Mesendoderm (in vitro differentiated cells): ENCODE measurements at regions not wholly inside any gene's neighbourhood (a gene's known extent, or its start where the extent isn't known, plus 50 kb on each side); places are given as distances from the start of the nearest gene placed in this dataset.

Experiments
- DNase-seq: peaks from one replicate; pipeline ENCODE4 v3.0.0; 2013
- H2AK5ac ChIP-seq: 2 replicates; pipeline ENCODE4 v1.6.1; 2013; ENCODE audit warnings: low read length, inconsistent platforms
- H2BK120ac ChIP-seq: 2 replicates; pipeline ENCODE4 v1.6.1; 2013; ENCODE audit warnings: low read depth, mild to moderate bottlenecking, low read length, moderate library complexity, mixed read lengths
- H2BK15ac ChIP-seq: replicated peaks from 2 replicates; pipeline ENCODE4 v1.6.1; 2013; ENCODE audit warnings: low read depth, mild to moderate bottlenecking, moderate library complexity
- H2BK5ac ChIP-seq: 2 replicates; pipeline ENCODE4 v1.6.1; 2013; ENCODE audit warnings: low read length, inconsistent platforms
- H3K18ac ChIP-seq: 2 replicates; pipeline ENCODE4 v1.6.1; 2013; ENCODE audit warnings: mild to moderate bottlenecking, low read length, mixed read lengths
- H3K23ac ChIP-seq: one replicate; pipeline ENCODE4 v1.6.1; 2013; ENCODE audit warnings: low read length
- H3K27ac ChIP-seq: 2 replicates; pipeline ENCODE4 v1.5.1; 2013; ENCODE audit warnings: low read depth, mild to moderate bottlenecking, inconsistent platforms, low read length, moderate library complexity
- H3K27me3 ChIP-seq: 2 replicates; pipeline ENCODE4 v1.6.1; 2013; ENCODE audit warnings: low read length, control low read depth, mild to moderate bottlenecking, inconsistent platforms; ENCODE audit not compliant: insufficient read depth, poor library complexity
- H3K36me3 ChIP-seq: 2 replicates; pipeline ENCODE4 v1.6.1; 2013; ENCODE audit warnings: low read length, inconsistent platforms; ENCODE audit not compliant: control insufficient read depth, insufficient read depth
- H3K4ac ChIP-seq: one replicate; pipeline ENCODE4 v1.6.1; 2013; ENCODE audit warnings: low read depth, mild to moderate bottlenecking, low read length, moderate library complexity
- H3K4me1 ChIP-seq: 2 replicates; pipeline ENCODE4 v1.6.1; 2013; ENCODE audit warnings: low read depth, low read length, inconsistent platforms; ENCODE audit not compliant: control insufficient read depth
- H3K4me2 ChIP-seq: 2 replicates; pipeline ENCODE4 v1.6.1; 2013; ENCODE audit warnings: low read length
- H3K4me3 ChIP-seq: 2 replicates; pipeline ENCODE4 v1.5.1; 2013; ENCODE audit warnings: mild to moderate bottlenecking, low read length
- H3K56ac ChIP-seq: one replicate; pipeline ENCODE4 v1.6.1; 2013; ENCODE audit warnings: low read length
- H3K79me1 ChIP-seq: 2 replicates; pipeline ENCODE4 v1.6.1; 2013; ENCODE audit warnings: low read length, inconsistent platforms
- H3K79me2 ChIP-seq: 2 replicates; pipeline ENCODE4 v1.6.1; 2013; ENCODE audit warnings: mild to moderate bottlenecking, low read length; ENCODE audit not compliant: control insufficient read depth, insufficient read depth
- H3K9ac ChIP-seq: 2 replicates; pipeline ENCODE4 v1.6.1; 2013; ENCODE audit warnings: low read length, inconsistent platforms
- H4K5ac ChIP-seq: one replicate; pipeline ENCODE4 v1.6.1; 2013; ENCODE audit warnings: low read length
- H4K8ac ChIP-seq: one replicate; pipeline ENCODE4 v1.6.1; 2013; ENCODE audit warnings: low read depth, mild to moderate bottlenecking, control low read depth, low read length, moderate library complexity
- WGBS: extraction: QIAGEN DNeasy Blood & Tissue Kit; methylation state at CpG from one replicate; pipeline ENCODE4 v1.1.7; 2013; ENCODE audit warnings: low lambda C conversion rate, missing lambda C conversion rate; ENCODE audit not compliant: insufficient coverage; ENCODE audit errors: extremely low coverage; 5-methylcytosine and 5-hydroxymethylcytosine counted together

DNA sequence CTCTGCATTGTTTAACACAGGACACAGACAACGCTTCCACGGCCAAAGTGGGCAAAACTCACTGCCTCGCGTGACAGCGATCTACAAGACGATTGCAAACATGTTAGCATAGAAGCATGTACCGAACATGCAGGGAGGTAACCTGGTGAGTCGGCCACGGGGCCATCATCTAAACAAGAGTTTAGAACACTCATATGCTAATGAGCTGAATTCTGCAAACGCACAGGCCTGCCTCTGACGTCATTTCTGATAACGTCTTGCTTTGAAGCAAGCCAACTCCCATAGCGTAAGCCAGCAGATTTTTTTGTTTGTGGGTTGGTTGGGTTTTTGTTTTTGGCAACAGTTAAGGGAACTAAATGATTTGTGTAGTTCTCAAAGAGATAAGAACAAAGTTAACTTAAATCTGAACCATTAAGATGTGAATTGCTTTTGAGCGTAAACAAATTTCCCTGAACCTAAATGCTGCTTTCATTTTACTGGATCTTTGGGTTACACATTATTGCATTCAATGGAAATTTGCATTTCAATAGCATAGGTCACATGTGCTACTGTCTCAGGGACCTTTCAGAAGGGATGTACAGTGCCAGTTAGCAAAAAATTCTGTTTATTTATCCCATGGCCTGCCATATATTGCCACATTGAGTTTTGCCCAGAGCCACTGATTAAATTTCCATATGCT lies 184.5 kb upstream of the PDE10A start:
- WGBS = no CpG with 5 or more reads among the region's 14 CpGs
- H2BK5ac ChIP-seq = no peak overlapping the region
- no peak overlapping the region for H3K18ac ChIP-seq
- no peak overlapping the region for H3K23ac ChIP-seq
- H3K27me3 ChIP-seq = peaks cover under 1% of the 10 kb centered on the region
- H2BK120ac ChIP-seq = no peak overlapping the region
- H3K79me1 ChIP-seq = no peaks in the 10 kb centered on the region
- no peak overlapping the region for H3K9ac ChIP-seq
- no peak overlapping the region for H2AK5ac ChIP-seq
- DNase-seq = no peak
- no peak overlapping the region for H3K4me2 ChIP-seq
- H2BK15ac ChIP-seq = no peak overlapping the region
- no peak overlapping the region for H4K8ac ChIP-seq
- no peak overlapping the region for H3K4me3 ChIP-seq
- H3K79me2 ChIP-seq = no peaks in the 10 kb centered on the region
- no peaks in the 10 kb centered on the region for H3K36me3 ChIP-seq
- no peak overlapping the region for H3K4ac ChIP-seq
- H3K4me1 ChIP-seq = no peaks in the 10 kb centered on the region
- no peak overlapping the region for H3K56ac ChIP-seq
- no peak overlapping the region for H3K27ac ChIP-seq
- H4K5ac ChIP-seq = no peak overlapping the region

DNA sequence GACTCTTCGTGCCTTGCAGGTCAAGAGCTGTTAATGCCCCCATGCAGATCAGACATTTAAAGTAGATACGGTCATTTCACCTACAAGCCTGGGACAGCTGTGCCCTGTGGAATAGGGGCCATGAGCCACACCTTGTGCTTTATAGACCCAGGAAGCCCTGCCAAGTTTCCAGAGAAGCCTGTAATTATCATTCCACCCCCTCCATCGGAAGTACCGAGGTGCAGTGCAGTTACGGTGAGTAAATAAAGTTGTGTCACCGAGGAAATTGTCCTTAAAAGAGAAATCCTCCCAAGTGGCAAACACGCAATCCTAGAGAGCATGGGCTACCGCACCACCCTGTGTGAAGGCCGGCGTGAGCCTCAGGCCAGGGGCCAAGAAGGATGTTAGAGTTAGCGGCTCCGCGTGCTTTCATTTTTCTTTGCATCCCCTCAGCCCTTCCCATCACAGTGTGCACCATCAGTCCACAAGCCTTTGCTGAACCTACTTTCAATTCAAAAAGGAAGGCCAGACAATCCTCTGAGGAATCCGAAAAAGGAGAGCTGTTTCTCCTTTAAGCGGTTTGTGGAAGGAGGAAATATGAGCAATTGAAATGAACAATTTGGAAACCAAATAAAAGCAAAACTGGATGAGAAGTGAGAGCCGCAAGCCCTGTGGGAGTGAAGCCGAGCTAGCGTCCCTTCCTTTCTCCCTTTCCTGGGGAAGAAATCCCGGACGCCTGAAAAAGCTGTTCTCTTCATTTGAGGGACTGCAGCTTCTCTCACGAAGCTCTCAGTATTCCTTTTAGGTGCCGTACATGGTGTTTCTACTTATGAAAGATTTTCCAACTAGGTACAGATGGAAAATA lies 183.3 kb upstream of the PDE10A start:
- no peak for DNase-seq
- no peaks in the 10 kb centered on the region for H3K79me2 ChIP-seq
- H4K5ac ChIP-seq = no peak overlapping the region
- H3K27ac ChIP-seq = no peak overlapping the region
- no peaks in the 10 kb centered on the region for H3K36me3 ChIP-seq
- no peak overlapping the region for H2BK5ac ChIP-seq
- no peak overlapping the region for H3K4me3 ChIP-seq
- no CpG with 5 or more reads among the region's 22 CpGs for WGBS
- H3K4me1 ChIP-seq = no peaks in the 10 kb centered on the region
- no peaks in the 10 kb centered on the region for H3K27me3 ChIP-seq
- no peak overlapping the region for H3K18ac ChIP-seq
- no peak overlapping the region for H2AK5ac ChIP-seq
- no peak overlapping the region for H3K4ac ChIP-seq
- H3K56ac ChIP-seq = peak overlapping the region; percentile 27
- H3K4me2 ChIP-seq = no peak overlapping the region
- no peaks in the 10 kb centered on the region for H3K79me1 ChIP-seq
- H3K23ac ChIP-seq = no peak overlapping the region
- H2BK120ac ChIP-seq = no peak overlapping the region
- H2BK15ac ChIP-seq = no peak overlapping the region
- no peak overlapping the region for H4K8ac ChIP-seq
- H3K9ac ChIP-seq = no peak overlapping the region

DNA sequence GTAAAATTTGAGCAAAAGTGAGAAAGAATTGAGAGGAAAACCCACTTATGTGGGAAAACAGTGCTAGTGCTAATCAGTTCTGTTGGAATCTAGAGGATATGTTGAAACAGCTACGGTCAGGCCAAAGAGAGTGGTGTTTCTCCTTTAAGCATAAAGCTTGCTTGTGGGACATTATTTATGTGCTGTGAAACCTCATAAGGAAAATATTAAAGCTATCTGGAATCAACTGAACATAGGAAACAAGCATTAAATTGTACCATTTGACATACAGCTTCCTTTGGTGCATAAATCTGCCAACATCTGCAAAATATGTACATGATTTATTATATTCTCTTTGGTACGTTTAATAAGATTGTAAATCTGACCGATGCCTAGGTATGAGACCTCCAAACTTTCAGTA lies 182.5 kb upstream of the PDE10A start:
- H3K18ac ChIP-seq = no peak overlapping the region
- no peak overlapping the region for H4K5ac ChIP-seq
- H3K23ac ChIP-seq = no peak overlapping the region
- H2BK5ac ChIP-seq = no peak overlapping the region
- no peaks in the 10 kb centered on the region for H3K79me2 ChIP-seq
- H3K27ac ChIP-seq = no peak overlapping the region
- no peak overlapping the region for H2AK5ac ChIP-seq
- no CpG with 5 or more reads among the region's 3 CpGs for WGBS
- DNase-seq = no peak
- no peaks in the 10 kb centered on the region for H3K27me3 ChIP-seq
- no peak overlapping the region for H3K4me2 ChIP-seq
- no peaks in the 10 kb centered on the region for H3K79me1 ChIP-seq
- no peak overlapping the region for H2BK120ac ChIP-seq
- no peak overlapping the region for H4K8ac ChIP-seq
- H3K4me1 ChIP-seq = no peaks in the 10 kb centered on the region
- no peak overlapping the region for H3K56ac ChIP-seq
- H3K36me3 ChIP-seq = no peaks in the 10 kb centered on the region
- no peak overlapping the region for H2BK15ac ChIP-seq
- no peak overlapping the region for H3K4me3 ChIP-seq
- H3K9ac ChIP-seq = no peak overlapping the region
- no peak overlapping the region for H3K4ac ChIP-seq

DNA sequence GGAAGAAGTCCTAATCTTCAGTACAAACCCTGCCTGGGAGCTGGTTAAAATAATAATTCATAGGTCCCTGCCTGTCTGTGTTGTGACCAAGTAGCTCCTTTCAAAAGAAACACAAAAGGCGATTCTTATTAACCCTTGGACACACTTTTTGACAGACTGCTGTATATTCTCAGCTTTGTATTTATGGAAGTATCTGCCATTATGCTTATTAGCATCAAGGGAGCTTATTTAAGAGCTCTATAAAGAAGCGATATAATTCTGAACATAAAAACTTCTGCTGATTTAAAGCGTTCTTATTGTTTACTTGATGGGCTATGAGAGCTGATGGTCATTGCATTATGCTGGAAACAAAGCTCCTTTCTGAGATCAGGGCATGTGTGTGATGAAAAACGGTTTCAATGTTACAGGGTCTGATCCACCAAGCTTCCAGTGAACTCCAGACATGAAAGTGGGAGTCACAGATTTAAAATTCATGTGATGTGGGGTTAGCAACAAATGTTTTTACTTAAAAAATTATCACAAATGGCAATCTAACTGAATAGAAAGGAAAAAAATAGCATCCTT lies 181.8 kb upstream of the PDE10A start:
- no CpG with 5 or more reads among the region's 4 CpGs for WGBS
- H3K56ac ChIP-seq = no peak overlapping the region
- H3K4me3 ChIP-seq = no peak overlapping the region
- H3K4ac ChIP-seq = no peak overlapping the region
- H2BK120ac ChIP-seq = no peak overlapping the region
- H2BK5ac ChIP-seq = no peak overlapping the region
- H3K27ac ChIP-seq = no peak overlapping the region
- no peaks in the 10 kb centered on the region for H3K27me3 ChIP-seq
- H2AK5ac ChIP-seq = no peak overlapping the region
- no peak overlapping the region for H3K18ac ChIP-seq
- H3K4me1 ChIP-seq = no peaks in the 10 kb centered on the region
- H3K36me3 ChIP-seq = no peaks in the 10 kb centered on the region
- no peak overlapping the region for H3K9ac ChIP-seq
- no peak overlapping the region for H3K23ac ChIP-seq
- no peak overlapping the region for H3K4me2 ChIP-seq
- no peak overlapping the region for H4K8ac ChIP-seq
- H3K79me2 ChIP-seq = no peaks in the 10 kb centered on the region
- DNase-seq = no peak
- H2BK15ac ChIP-seq = no peak overlapping the region
- H3K79me1 ChIP-seq = no peaks in the 10 kb centered on the region
- H4K5ac ChIP-seq = no peak overlapping the region

DNA sequence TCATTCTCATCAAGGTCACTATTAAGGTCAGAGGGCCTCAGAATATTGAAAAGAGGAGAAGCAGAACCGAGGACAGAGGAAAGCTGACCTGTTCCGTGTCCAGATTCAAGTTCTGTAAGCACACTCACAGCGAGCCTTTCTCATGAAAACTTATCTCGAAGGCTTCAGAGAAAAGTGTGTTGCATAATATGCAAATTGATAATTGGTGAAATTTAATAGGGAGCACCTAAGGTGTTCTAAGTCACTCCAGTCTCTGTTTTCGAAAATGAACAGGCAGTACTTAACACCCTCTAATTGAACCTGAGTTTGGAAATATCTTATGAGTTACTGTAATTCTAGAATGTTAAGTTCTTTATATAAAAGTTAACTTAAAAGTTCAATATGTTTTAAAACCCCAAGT lies 181.2 kb upstream of the PDE10A start:
- H2AK5ac ChIP-seq = no peak overlapping the region
- no peaks in the 10 kb centered on the region for H3K79me1 ChIP-seq
- H3K23ac ChIP-seq = no peak overlapping the region
- H3K27me3 ChIP-seq = no peaks in the 10 kb centered on the region
- no peak overlapping the region for H2BK120ac ChIP-seq
- no peak overlapping the region for H3K4me2 ChIP-seq
- no peaks in the 10 kb centered on the region for H3K4me1 ChIP-seq
- H2BK5ac ChIP-seq = no peak overlapping the region
- H4K5ac ChIP-seq = no peak overlapping the region
- no peak overlapping the region for H2BK15ac ChIP-seq
- no peak for DNase-seq
- H3K9ac ChIP-seq = no peak overlapping the region
- no peaks in the 10 kb centered on the region for H3K79me2 ChIP-seq
- no peak overlapping the region for H3K4me3 ChIP-seq
- WGBS = no CpG with 5 or more reads among the region's 5 CpGs
- H3K27ac ChIP-seq = no peak overlapping the region
- H3K18ac ChIP-seq = no peak overlapping the region
- no peaks in the 10 kb centered on the region for H3K36me3 ChIP-seq
- H4K8ac ChIP-seq = no peak overlapping the region
- no peak overlapping the region for H3K56ac ChIP-seq
- H3K4ac ChIP-seq = no peak overlapping the region
